AG10803 (cell line): ENCODE measurements at regions not wholly inside any gene's neighbourhood (a gene's known extent, or its start where the extent isn't known, plus 50 kb on each side); places are given as distances from the start of the nearest gene placed in this dataset.

ENCODE experiments used
- DNase-seq: peaks from one replicate; pipeline ENCODE4 v3.0.0; 2010; ENCODE audit warnings: low read depth
- H3K4me3 ChIP-seq: 2 replicates; pipeline ENCODE4 v1.5.1; 2011; ENCODE audit warnings: mild to moderate bottlenecking, low read length, control low read depth
- CTCF ChIP-seq: conservative IDR thresholded peaks from 2 replicates; pipeline ENCODE4 v1.5.1; 2011; ENCODE audit warnings: mild to moderate bottlenecking, low read length, control low read depth, inconsistent platforms

- no peak overlapping the region for H3K4me3 ChIP-seq
- no peak for DNase-seq
- TF ChIP-seq CTCF: no peak
These were observed 414.6 kb downstream of the DHX35 start for GRCh38 chr20:39376788-39377187.

- H3K4me3 ChIP-seq: no peak overlapping the region
- TF ChIP-seq CTCF: no peak
- no peak for DNase-seq
These were observed 402.2 kb downstream of the DHX35 start for GRCh38 chr20:39364320-39364719.

- no peak for DNase-seq
- no peak overlapping the region for H3K4me3 ChIP-seq
- no peak for TF ChIP-seq CTCF
These were observed 398.0 kb downstream of the DHX35 start for GRCh38 chr20:39359981-39360620.

- H3K4me3 ChIP-seq: no peak overlapping the region
- TF ChIP-seq CTCF: no peak
- DNase-seq: no peak
These were observed 395.9 kb downstream of the DHX35 start for GRCh38 chr20:39358052-39358451.

DNA sequence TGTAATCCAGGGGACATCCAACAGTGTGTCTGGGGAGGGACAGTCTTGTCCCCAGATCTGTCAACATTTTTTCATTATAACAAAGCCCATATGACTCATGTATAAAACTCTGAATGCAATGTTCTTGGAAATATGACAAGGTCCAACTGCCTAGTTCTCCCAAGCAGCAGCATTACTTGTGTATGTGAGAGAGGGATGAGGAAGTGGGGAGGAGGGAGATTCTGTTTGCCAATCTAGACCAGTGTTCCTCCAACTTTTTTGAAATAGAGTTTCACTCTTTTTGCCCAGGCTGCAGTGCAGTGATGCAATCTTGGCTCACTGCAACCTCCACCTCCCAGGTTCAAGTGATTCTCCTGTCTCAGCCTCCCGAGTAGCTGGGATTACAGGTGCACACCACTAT lies 394.8 kb downstream of the DHX35 start:
- no peak overlapping the region for H3K4me3 ChIP-seq
- DNase-seq: no peak
- TF ChIP-seq CTCF: no peak

DNA sequence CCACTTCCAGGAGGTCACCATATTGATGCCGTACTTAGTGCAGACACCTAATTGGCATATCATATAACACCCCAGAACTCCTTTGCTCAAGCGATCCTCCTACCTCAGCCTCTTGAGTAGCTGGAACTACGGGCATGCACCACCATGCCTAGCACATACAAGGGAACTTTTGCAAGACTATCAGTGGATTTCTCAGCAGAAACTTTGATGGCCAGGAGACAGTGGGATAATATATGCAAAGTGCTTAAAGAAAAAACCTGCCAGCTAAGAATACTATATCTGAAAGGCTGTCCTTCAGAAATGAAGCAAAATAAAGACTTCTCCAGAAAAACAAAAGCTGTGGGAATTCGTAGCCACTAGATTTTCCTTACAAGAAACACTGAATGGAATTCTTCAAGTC lies 387.1 kb downstream of the DHX35 start:
- TF ChIP-seq CTCF: no peak
- H3K4me3 ChIP-seq: no peak overlapping the region
- DNase-seq: no peak

DNA sequence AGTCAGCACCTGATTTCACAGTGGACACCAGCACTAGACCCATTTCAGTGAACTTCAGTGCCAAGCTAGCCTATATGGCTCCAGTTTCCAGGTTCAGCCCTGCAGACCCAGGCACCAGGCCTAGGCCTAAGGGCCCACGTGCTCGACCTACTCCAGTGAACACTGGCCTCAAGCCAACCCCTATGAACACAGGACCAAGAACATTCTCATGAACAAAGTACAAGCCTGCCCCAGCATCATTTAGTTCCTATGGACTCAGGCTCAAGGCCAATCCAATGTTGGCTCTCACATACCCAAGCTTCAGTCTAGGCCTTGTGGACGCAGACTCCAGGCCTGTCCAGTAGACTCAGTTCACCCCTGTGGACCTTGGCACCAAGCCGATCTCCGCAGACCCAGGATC lies 385.5 kb downstream of the DHX35 start:
- TF ChIP-seq CTCF: no peak

More for the DNA sequence above, 385.5 kb downstream of the DHX35 start:
- no peak overlapping the region for H3K4me3 ChIP-seq
- DNase-seq: no peak
